ENCODE measurements at regions not wholly inside any gene's neighbourhood (a gene's known extent, or its start where the extent isn't known, plus 50 kb on each side); places are given as distances from the start of the nearest gene placed in this dataset.

DNA sequence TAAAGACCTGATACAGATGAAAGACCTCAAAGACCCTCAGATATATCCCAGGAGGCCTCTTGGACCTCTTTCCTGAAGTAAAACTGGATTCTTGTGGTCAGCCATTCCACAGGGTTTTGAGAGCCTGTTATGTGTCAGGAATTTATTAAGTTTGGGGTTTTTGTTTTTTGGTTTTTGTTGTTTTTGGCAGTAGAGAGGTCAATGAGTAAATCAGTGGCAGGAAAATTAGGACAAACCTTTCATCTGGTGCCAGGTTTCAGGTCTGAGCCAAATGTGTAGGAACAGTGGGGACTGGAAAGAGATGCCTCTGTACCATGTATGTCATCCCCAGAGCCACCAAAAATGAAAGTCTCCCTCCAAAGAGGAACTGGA, 520.4 kb upstream of the MDFIC2 start:
- TF ChIP-seq, protein P1, sequence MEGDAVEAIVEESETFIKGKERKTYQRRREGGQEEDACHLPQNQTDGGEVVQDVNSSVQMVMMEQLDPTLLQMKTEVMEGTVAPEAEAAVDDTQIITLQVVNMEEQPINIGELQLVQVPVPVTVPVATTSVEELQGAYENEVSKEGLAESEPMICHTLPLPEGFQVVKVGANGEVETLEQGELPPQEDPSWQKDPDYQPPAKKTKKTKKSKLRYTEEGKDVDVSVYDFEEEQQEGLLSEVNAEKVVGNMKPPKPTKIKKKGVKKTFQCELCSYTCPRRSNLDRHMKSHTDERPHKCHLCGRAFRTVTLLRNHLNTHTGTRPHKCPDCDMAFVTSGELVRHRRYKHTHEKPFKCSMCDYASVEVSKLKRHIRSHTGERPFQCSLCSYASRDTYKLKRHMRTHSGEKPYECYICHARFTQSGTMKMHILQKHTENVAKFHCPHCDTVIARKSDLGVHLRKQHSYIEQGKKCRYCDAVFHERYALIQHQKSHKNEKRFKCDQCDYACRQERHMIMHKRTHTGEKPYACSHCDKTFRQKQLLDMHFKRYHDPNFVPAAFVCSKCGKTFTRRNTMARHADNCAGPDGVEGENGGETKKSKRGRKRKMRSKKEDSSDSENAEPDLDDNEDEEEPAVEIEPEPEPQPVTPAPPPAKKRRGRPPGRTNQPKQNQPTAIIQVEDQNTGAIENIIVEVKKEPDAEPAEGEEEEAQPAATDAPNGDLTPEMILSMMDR (IDR thresholded peaks at IDR 0.05), result no peak
- TF ChIP-seq POLR2A (IDR thresholded peaks at IDR 0.05), result no peak

Measured in uterus (tissue), 2 donors.